CD4-positive, alpha-beta T cell (primary cell): ENCODE measurements at regions not wholly inside any gene's neighbourhood (a gene's known extent, or its start where the extent isn't known, plus 50 kb on each side); places are given as distances from the start of the nearest gene placed in this dataset.

Experiments used
- ATAC-seq: fragments of 200-7000 bp; cut with Tn5 transposase; one replicate; pipeline ENCODE4 v1.10.0; 2022; ENCODE audit warnings: mild to moderate bottlenecking; ENCODE audit not compliant: poor library complexity
- CTCF ChIA-PET: fragments of 350-600 bp; sonication (Branson Sonifier 250); formaldehyde crosslinking; loops from one replicate; lab custom pipeline; 2021; ENCODE audit warnings: antibody characterized with exemption, inconsistent platforms; lab: Charles Lee
- POLR2A ChIA-PET: fragments of 350-600 bp; sonication (Branson Sonifier 250); formaldehyde crosslinking; loops from one replicate; lab custom pipeline; 2021; ENCODE audit warnings: antibody characterized with exemption, inconsistent platforms; lab: Charles Lee
- DNase-seq, 14 experiments: peaks; one replicate each; pipeline ENCODE4 v3.0.0-alpha.2; 2013 to 2020; ENCODE audit warnings: mixed read lengths in 2 of 14
- H3K27ac ChIP-seq, 2 donors: one replicate each; pipeline versions ENCODE4 v1.5.1 to v1.7.0; 2013; ENCODE audit warnings: low read length in 2 of 2, low read depth in 1 of 2, mild to moderate bottlenecking in 1 of 2
- H3K27me3 ChIP-seq, 2 experiments: 1 replicate in 1 of 2; 2 replicates in 1 of 2; pipeline versions ENCODE4 v1.6.1 to v1.7.0; 2013; ENCODE audit warnings: low read length in 2 of 2, control low read depth in 1 of 2, mild to moderate bottlenecking in 1 of 2, moderate library complexity in 1 of 2; ENCODE audit not compliant: insufficient read depth in 2 of 2, control insufficient read depth in 1 of 2
- H3K36me3 ChIP-seq: one replicate; pipeline ENCODE4 v1.6.1; 2013; ENCODE audit warnings: low read length, control low read depth; ENCODE audit not compliant: insufficient read depth
- H3K4me1 ChIP-seq: one replicate; pipeline ENCODE4 v1.6.1; 2013; ENCODE audit warnings: low read length, control low read depth; ENCODE audit not compliant: insufficient read depth
- H3K4me3 ChIP-seq: one replicate; pipeline ENCODE4 v1.5.1; 2013; ENCODE audit warnings: mild to moderate bottlenecking, low read length, moderate library complexity
- H3K9me3 ChIP-seq, 2 experiments: 1 replicate in 1 of 2; 2 replicates in 1 of 2; pipeline versions ENCODE4 v1.6.1 to v1.7.0; 2013; ENCODE audit warnings: low read length in 2 of 2, mild to moderate bottlenecking in 2 of 2, control low read depth in 1 of 2, moderate library complexity in 1 of 2; ENCODE audit not compliant: control insufficient read depth in 1 of 2, insufficient read depth in 1 of 2
- H3K27ac Mint-ChIP-seq: one replicate; pipeline ENCODE4 v1.8.0; 2020; ENCODE audit warnings: mixed read lengths
- H3K27me3 Mint-ChIP-seq: one replicate; pipeline ENCODE4 v1.8.0; 2021; ENCODE audit warnings: mixed read lengths
- H3K36me3 Mint-ChIP-seq: one replicate; pipeline ENCODE4 v1.8.0; 2021; ENCODE audit warnings: low read depth, mixed read lengths
- H3K4me1 Mint-ChIP-seq: one replicate; pipeline ENCODE4 v1.8.0; 2021; ENCODE audit warnings: low read depth, mixed read lengths
- H3K4me3 Mint-ChIP-seq: one replicate; pipeline ENCODE4 v1.8.0; 2020; ENCODE audit warnings: mild to moderate bottlenecking, mixed read lengths
- H3K9me3 Mint-ChIP-seq: one replicate; pipeline ENCODE4 v1.8.0; 2020; ENCODE audit warnings: mixed read lengths
- CTCF ChIP-seq: fragments of 200-600 bp; IDR thresholded peaks from one replicate; pipeline ENCODE4 v1.8.0; 2022; ENCODE audit warnings: antibody characterized with exemption, mild to moderate bottlenecking
- intact Hi-C, 2 experiments: fragments of 100-400 bp; cut with DNase I in 1 of 2; cut with micrococcal nuclease in 1 of 2; formaldehyde crosslinking; loops; one replicate each; pipeline versions ENCODE4 v1.15.1 to v1.9.0; 2023 to 2025; cut with DNase I, micrococcal nuclease

- intact Hi-C loops, result no loop called here
- CTCF ChIA-PET, result no interaction called here
- no peaks in the 10 kb centered on the region for H3K36me3 Mint-ChIP-seq
- no peaks in the 10 kb centered on the region for H3K9me3 Mint-ChIP-seq
- no peak overlapping the region for H3K27ac Mint-ChIP-seq
- H3K27me3 Mint-ChIP-seq, result peaks cover 18% of the 10 kb centered on the region
- peaks cover 0 to 4% of the 10 kb centered on the region in 2 experiments for H3K27me3 ChIP-seq
- no peaks in the 10 kb centered on the region for H3K36me3 ChIP-seq
- no peaks in the 10 kb centered on the region for H3K9me3 ChIP-seq
- H3K4me1 ChIP-seq, result no peaks in the 10 kb centered on the region
- no peak overlapping the region for H3K4me3 ChIP-seq
- no peak overlapping the region for H3K4me3 Mint-ChIP-seq
- ATAC-seq, result no peak
- TF ChIP-seq CTCF, result no peak
- no peaks in the 10 kb centered on the region for H3K4me1 Mint-ChIP-seq
- DNase-seq, result no peak
- POLR2A ChIA-PET, result no interaction called here
- H3K27ac ChIP-seq, result no peak overlapping the region
These were observed 124.7 kb upstream of the GATA6 start for GRCh38 chr18:22044474-22045220.

- POLR2A ChIA-PET, result no interaction called here
- H3K27me3 Mint-ChIP-seq, result peaks cover 18% of the 10 kb centered on the region
These were observed 124.0 kb upstream of the GATA6 start for GRCh38 chr18:22045221-22045918.

GRCh38 chr18:22046473-22046872 is 122.9 kb upstream of the GATA6 start:
- intact Hi-C loops, result no loop called here
- ATAC-seq (no peak), DNase-seq (no peak)
- Mint-ChIP-seq H3K4me1 (no peaks in the 10 kb centered on the region), H3K27ac (no peak overlapping the region), H3K36me3 (no peaks in the 10 kb centered on the region), H3K9me3 (no peaks in the 10 kb centered on the region), H3K27me3 (peaks cover 18% of the 10 kb centered on the region), H3K4me3 (no peak overlapping the region)
- H3K27ac ChIP-seq, result no peak overlapping the region
- peaks cover 0 to 4% of the 10 kb centered on the region in 2 experiments for H3K27me3 ChIP-seq
- ChIA-PET POLR2A (no interaction called here), CTCF (no interaction called here)
- TF ChIP-seq CTCF, result no peak
- H3K9me3 ChIP-seq, result no peaks in the 10 kb centered on the region
- no peak overlapping the region for H3K4me3 ChIP-seq
- H3K4me1 ChIP-seq, result no peaks in the 10 kb centered on the region
- H3K36me3 ChIP-seq, result no peaks in the 10 kb centered on the region

More at GRCh38 chr18:22045221-22045918, 124.0 kb upstream of the GATA6 start:
- Histone ChIP-seq H3K4me3 (no peak overlapping the region), H3K27me3 (peaks cover 0 to 4% of the 10 kb centered on the region in 2 experiments), H3K27ac (no peak overlapping the region), H3K9me3 (no peaks in the 10 kb centered on the region), H3K4me1 (no peaks in the 10 kb centered on the region), H3K36me3 (no peaks in the 10 kb centered on the region)
- H3K4me1 Mint-ChIP-seq, result no peaks in the 10 kb centered on the region
- H3K36me3 Mint-ChIP-seq, result no peaks in the 10 kb centered on the region
- no peak for TF ChIP-seq CTCF
- no peak overlapping the region for H3K4me3 Mint-ChIP-seq
- intact Hi-C loops, result no loop called here
- no peaks in the 10 kb centered on the region for H3K9me3 Mint-ChIP-seq
- ATAC-seq (no peak), DNase-seq (no peak)
- no peak overlapping the region for H3K27ac Mint-ChIP-seq
- CTCF ChIA-PET, result no interaction called here
